MM.1S (cell line): ENCODE measurements at regions not wholly inside any gene's neighbourhood (a gene's known extent, or its start where the extent isn't known, plus 50 kb on each side); places are given as distances from the start of the nearest gene placed in this dataset.

Experiments
- CTCF ChIP-seq: fragments of 300-600 bp; sonication (generic); IDR thresholded peaks from 2 replicates; pipeline ENCODE4 v1.5.1; 2016; ENCODE audit warnings: antibody characterized with exemption, low read length, mixed read lengths
- EZH2 ChIP-seq: fragments of 300-600 bp; sonication (generic); optimal IDR thresholded peaks from 2 replicates; pipeline ENCODE3; 2017; ENCODE audit warnings: low read depth, mild to moderate bottlenecking, antibody characterized with exemption, low read length, mixed read lengths
- EZH2phosphoT487 ChIP-seq: fragments of 300-600 bp; sonication (generic); IDR thresholded peaks from 2 replicates; pipeline ENCODE4 v1.6.1; 2018; ENCODE audit warnings: antibody characterized with exemption, low read length

GRCh38 chr11:37712251-37712650 lies 1114.2 kb upstream of the RAG2 start:
- no peak for TF ChIP-seq CTCF
- no peak for TF ChIP-seq EZH2phosphoT487
- TF ChIP-seq EZH2 = no peak
